NCI-H510A treated with DMSO at 0.1 percent for 48 hours (cell line): ENCODE measurements at regions not wholly inside any gene's neighbourhood (a gene's known extent, or its start where the extent isn't known, plus 50 kb on each side); places are given as distances from the start of the nearest gene placed in this dataset.

ENCODE experiments used
- DNase-seq: peaks from one replicate; lab custom pipeline; 2025; lab: John Stamatoyannopoulos, UW

DNA sequence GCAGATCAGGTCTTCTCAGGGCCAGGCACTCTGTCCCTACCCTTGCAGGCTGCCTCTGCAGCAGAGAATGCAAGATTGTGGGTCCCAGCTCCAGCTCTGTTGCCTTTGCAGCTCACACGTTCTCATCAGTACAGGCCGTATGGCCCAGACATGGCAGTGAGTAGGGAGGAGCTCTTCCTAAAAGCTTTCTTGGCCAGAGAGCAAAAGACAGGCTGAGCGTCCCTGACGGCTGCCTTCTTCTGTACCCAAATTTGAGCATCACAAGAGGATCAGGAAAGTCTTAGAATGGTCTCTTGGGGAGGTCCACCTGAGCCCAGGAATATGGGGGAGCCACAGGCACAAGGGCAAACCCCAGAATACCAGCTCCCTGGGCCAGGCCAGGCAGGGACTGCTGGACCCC, 266.3 kb upstream of the ZMIZ1 start:
- DNase-seq = no peak

DNA sequence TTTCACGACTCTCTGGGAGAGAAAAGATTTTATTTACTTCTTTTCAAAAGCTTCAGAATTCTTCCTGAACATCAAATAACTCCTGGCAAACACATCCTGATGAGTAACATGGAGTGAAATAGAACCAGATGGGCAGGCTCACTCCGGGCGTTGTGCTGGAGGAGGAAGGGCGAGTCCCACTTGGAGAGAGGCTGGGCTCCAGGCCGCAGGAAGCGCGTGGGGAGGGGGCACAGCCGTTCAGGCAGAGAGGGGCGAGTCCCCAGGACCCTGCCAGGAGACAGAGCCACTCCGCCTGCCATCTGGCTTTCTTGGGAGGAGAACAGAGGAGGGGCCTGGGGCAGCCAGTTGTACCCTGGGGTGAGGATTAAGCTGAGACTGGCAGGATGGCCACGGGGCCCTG, 265.9 kb upstream of the ZMIZ1 start:
- no peak for DNase-seq

DNA sequence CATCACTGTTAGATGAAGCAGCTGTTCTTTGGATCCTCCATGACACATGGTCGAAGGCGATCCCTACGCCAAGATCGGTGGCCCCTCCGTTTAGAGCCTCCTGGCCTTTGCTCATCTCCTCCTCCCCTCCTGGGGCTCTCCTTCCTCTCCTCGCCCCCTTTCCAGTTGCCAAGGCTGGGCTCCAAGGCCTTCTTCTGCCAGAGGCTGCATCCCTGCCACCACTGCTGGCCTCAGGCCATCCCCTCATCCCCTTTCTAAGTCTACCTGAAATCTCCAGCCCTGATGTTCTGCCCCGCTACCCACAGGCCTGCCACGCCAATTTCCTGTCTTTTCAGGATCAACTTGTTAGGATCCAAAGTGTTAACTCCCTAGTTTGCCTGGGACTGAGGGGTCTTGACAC, 265.1 kb upstream of the ZMIZ1 start:
- no peak for DNase-seq

DNA sequence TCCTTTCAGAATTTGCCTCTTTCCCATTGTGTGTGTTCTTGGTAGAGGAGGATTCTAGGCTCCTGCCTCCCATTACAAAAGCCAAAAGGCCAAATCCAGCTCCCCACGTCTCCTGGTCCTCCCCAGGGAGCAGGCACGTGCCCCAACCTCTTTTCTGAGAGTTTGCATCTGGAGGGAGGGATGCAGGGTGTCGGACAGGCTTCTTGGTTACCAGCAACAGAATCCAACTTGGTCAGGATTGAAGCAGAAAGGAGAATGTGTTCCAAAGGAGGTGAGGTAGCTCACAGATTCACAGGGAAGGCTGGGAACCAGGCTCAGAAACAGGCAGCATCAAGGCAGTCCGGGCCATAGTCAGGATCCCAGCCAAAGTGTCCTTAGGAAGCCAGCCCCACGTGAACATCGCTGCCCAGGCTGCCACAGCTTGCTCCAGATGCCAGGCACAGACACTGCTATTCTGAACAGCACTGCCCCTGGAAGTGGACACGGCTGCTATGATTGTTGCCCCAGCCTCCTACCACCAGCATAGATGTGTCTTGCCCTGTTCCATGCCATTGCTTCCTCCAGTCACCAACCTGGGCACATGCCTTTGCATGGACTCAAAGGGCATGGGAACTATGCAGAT, 264.2 kb upstream of the ZMIZ1 start:
- no peak for DNase-seq

DNA sequence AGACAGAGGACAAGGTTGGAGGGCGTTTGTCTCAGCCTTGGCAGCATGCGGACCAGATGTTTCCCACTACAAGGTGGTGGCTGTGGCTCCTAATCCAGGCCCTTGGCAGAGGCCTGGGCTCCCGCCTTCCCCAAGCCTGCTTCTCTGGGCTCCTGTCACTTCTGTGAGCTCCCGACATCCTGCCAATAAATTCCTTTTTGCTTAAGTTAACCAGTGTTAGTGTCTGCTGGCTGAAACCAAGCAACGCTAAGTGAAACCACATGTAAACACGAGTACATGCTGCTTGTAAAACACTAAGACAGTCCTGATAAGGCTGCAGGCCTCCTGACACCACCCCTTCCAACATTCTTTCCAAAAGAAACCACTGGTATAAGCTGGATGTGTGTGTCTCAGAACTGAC, 263.6 kb upstream of the ZMIZ1 start:
- DNase-seq = no peak

DNA sequence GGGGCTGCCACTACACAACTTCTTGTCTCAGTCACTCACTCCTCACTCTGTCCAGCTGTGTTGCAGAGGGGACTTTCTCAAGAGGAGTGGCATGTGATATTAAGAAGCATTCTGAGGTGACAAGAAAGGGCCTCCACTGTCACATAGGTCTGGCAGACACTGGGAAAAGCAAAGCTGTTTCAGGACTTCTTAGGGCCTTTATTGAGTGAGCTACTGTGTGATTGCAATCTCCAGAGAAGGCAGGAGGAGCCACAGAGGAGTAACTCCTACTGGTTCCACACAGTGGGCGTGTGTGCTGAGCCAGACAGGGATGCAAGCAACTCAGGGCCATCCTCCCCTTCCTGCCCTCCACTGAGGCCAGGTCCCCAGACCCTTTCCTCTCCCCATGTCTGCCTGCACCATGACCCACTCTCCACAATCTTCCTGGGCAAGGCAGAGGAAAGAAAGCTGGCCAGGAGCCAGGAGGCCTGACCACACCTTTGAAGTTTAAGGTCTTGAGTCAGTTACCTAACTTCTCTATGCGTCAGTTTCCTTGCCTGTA, 262.0 kb upstream of the ZMIZ1 start:
- no peak for DNase-seq

DNA sequence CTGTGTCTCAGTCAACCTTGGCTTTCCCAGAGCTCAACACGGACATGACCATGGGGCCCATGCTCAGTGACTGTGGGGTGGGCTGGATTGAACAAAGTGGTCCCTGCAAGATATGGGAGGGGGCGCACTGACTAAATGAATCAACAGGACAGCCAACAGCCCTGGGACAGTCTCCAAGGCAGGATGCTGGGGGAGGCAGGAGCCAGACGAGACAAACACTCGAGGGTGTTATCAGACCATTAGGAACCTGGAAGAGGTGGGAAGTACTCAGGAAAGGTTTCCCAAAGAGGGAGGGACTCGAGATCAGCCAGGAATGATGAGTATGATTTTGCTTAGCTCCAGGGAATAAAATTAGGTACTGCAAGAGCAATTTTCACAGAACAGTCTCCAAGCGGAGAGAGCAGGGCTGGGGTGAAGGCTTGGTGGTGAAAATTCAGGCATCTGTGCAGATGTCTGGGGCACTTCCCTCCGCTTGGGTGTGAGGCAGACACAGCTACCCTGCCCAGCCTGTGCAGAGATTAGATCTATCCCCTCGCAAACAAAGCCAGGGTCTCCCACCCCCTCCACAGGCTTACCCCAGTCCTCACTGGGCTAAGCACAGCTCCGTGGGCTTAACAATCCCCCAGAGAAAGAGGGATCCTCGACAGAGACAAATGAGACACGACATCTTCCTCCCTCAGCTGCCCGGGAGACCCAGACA, 261.1 kb upstream of the ZMIZ1 start:
- no peak for DNase-seq

DNA sequence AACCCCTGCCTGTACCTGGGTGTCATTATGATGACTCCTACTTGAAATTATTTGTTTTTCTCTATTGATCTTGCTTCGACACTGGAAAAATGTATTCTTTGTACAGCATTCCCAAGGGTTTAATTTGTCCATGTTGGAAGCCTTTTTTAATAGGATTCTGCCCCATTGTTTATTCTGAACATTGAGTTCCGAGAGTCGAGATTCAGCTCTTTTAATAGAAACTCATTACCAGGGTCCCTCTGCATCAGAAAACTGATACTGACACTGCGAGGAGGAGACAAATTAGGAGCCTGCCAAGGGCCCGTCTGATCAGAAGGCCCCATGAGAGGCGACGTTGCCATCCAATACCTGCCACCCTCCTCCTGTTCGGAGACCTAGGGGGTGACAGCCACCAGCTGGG, 260.5 kb upstream of the ZMIZ1 start:
- DNase-seq = no peak

DNA sequence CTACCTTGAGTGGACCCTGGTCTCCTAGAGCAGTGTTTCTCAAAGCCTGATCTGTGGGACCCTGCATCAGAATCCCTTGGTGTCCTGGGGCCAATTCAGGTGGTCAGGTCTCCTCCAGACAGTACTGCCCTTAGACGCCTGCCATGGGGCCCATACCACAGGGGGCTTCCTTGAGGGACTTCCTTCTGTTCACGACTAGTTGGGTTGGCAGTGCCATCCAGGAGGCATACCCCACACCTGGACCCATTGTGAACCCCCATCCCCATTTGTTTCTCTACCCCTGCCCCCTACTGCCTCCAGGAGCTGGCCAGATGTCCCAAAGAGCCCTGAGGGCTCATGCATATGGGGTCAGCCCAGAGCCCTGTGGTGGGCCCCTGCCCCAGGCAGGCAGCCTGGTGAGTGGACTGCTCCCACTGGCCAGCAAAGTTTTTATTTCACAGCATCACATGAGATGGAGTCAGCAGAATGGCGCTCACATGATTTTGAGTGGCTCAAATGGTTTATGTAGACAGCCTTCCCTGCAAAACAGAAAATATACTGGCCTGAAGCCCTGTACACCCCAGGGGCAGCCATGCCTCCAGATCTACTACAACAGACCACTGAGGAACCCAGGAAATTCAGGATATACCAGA, 259.9 kb upstream of the ZMIZ1 start:
- no peak for DNase-seq

DNA sequence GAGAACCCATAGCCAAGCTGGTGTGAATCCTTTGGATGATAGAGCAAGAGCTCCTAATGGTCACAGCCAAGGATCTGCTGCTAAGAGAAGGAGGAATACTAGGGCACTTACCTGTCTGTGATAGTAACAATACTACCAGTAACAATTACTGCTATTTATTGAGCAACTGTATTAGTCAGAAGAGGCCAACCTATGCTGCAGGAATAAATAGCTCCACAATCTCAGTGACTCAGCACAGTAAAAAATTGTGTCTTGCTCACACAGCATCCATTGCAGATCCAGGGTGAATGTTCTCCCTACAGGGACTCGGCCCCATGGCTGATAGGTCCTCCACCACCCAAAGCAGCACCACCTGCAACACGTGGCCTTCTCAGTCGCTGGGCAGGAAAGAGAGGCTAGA, 257.6 kb upstream of the ZMIZ1 start:
- no peak for DNase-seq

DNA sequence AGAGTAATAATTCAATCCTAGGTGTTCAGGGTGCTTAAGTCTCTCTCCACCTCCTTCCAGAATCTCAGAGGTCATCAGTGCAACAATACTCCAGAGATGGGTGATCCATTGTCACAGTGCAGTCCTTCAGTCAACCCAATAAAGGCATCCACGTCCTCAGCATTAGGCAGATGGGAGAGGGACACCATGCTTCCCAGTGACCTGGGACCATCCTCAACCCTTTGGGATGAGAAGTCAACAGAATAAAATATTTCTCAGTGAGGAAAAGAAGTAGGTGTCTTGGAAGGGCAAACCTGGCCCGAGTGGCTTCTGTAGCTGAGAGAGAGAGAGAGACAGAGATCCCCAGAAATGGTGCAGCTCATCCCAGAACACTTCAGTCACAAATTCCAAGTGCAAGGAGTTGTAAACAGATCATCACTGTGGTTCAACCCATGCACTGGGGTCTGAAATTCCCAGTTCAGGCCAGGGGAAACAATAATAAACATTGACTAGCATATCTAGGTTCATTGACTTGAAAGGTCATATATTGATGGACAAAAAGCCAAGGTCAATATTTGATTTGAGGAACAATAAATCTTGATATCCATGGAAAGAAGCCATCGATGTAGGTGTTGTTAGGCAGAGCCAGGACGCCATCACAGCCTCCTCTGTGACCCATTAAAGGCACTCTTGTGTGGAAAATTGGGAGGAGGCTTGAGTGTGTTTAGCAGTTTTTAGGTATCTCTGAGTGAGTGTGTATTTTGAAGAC, 256.0 kb upstream of the ZMIZ1 start:
- no peak for DNase-seq

DNA sequence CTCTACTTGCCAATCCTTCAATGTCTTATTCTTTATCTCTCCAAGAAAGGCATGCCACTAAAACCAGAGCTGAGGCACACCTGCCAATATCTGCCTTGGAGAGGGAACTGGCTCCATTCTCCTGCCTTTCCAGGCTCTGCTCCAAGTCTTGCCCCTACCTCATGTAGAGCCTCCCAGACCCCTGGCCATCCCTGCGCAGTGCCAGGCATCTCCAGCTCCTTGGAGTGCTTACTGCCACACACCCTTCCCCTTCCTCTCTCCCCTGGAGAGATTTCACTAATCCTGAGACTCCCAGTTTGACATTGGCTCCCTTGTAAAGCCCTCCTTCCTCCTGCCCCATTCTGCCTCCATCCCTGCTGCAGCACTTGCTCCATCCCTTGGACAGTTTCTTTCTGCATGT, 255.2 kb upstream of the ZMIZ1 start:
- DNase-seq = no peak

DNA sequence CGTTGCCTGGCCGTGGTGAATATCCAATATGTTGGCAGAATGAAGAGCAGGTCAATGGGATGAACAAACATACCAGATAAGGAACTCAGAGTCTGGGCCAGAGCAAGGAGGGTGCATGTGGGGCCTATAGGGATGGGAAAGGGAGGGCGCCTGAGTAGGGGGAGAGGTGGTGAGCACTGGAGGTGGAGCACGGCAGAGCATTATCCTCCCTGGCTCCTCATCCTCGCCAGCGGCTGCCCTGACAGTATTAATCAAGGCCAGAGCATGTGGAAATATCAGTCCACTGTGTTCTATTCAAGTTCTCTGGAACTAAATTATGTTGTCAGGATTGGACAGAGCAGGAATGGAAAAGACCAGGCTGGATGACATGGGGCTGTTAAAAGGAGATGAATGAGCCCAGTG, 254.8 kb upstream of the ZMIZ1 start:
- peak; percentile 27 for DNase-seq

DNA sequence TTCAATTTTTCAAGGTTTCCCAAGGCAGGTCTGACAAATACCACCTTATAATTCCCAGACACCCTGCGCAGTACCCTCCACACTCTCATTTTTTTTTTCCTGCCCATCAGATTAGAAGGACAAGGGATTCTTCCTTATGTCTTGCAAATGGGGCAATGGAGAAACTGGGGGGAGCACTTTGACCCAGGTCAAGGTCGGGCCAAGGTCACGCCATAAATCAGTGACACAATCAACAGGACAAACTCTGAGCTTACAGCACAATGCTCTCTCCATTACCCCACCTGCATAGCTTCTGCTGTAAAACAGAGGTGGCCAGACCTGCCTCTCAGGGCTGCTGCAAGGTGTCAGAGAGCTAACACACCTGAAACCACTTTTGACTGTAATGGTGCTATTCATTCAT, 254.4 kb upstream of the ZMIZ1 start:
- DNase-seq = no peak

DNA sequence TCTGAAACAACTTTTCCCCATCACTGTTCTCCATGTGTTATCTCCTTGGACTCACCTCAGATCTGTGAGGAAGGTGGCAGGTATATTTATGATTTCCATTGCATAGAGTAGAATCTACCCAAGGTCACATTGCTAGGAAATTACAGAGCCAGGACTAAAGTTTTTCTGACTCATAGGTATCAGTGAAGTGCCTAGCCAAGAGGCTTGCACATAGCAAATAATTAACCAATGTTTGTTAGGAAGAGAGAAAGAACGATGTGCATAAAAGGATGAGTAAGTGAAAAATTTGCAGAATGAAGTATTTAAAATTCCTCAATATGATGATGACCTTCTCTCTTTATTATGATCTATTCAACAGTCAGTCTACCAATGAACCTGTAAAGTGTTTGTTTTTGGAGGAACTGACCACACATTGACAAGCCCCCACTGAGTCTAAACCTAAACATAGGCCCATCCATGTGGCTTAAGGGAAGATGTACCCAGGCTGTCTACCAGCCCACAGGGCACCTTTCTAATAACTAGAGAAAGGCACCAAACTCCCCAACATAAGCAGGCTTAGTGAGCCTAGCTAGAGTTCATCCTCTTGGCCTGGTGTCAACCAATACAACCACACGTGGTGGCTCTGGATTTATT, 252.9 kb upstream of the ZMIZ1 start:
- DNase-seq = no peak

DNA sequence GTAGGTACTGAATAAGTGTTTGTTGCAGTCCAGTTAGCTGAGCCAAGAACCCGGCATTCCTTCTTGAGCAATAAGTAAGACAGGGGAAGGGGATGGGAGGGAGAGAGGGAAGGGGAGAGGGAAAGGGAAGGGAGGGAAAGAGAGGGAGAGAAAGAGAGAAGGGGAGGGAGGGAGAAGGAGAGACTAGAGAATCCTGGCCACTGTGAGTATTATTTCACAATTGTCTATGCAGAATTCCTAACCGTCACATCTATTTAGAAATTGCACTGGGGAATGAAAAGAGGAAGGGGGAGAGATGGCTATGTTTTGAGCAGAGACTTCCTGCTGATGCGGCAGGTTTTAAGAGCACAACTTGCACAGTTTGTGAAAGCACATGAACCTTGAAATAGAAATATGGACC, 251.4 kb upstream of the ZMIZ1 start:
- no peak for DNase-seq

DNA sequence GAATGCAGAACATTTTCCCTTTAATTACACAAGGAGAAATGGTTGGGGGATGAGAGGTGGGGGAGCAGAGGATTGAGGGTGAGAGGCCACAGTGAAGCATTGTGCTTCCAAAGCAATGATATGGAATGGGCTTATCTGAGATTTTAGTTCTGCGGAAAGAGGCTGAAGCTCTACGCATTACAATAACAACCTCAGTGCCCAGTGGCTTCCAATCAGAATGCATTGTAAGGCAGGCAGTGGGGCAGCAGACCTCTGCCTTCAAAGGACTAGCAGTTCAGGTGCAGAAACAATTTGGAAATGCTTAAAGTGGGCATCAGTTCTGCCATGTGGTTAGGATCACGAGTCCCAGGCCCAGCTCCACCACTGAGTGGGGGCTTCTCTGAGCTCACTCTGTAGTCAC, 251.0 kb upstream of the ZMIZ1 start:
- DNase-seq = no peak

DNA sequence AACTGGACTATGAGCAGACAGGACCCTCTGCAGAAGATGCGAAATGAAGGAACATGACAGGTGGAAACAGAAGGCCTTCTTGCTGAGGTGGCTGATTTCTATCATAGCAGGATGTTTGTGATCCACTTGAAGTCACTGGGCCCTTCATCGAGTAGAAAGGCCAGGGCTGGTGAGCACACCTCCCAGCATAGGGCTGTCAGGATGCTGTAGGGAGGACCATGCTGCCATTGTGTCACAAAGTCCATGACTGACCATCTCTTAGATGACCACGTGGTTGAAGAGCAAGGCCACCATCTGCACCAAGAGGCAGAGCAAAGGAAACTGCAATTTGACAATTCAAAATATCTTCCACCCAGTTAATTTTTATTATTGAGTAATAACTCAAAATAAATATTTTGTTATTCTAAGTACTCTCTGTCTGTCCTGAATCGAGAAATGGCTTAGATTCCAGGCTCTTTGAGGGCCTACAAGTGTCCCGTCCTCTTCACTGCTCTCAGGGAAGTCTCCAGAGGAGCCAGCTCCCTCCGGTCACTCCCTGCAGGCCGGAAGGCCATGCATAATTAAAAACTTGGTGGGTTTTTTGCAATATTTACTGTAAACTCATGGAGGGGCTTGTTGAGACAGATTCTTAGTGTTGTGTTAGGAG, 249.3 kb upstream of the ZMIZ1 start:
- peak; percentile 75 for DNase-seq

DNA sequence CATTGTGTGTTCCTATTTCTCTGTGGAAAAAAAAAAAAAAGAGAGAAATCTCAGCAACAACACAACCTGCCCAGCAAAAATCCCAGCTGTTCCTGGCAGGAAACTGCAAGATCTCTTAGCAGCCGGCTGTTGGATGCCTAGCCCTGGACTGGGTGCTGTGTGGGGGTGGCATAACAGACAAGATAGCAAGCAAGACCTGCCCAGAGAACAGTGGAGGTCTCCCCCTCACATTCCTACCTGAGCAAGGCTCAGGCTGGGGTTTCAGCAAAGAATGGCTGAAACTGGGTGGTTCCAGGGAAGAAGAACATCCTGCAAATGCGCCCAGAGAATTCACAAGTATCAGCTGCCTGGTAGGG, 248.8 kb upstream of the ZMIZ1 start:
- no peak for DNase-seq

DNA sequence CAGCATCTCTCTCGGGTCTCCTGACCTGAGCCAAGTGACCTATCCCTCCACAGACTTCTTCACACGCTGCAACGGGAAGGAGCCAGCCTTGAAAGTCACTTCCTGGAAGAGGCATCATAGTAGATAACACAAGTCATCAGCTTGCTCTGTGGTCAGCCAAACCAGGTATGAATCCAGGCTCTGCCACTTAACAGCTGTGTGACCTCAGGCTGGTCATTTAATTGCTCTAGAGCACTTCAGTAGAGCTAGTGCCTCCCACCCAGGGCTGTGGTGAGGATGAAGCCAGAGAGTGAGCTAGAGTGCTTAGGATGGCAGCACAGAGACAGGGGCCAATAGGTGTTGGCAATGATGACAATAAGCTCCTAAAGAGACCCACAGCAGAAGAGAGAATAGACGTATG, 247.7 kb upstream of the ZMIZ1 start:
- no peak for DNase-seq

DNA sequence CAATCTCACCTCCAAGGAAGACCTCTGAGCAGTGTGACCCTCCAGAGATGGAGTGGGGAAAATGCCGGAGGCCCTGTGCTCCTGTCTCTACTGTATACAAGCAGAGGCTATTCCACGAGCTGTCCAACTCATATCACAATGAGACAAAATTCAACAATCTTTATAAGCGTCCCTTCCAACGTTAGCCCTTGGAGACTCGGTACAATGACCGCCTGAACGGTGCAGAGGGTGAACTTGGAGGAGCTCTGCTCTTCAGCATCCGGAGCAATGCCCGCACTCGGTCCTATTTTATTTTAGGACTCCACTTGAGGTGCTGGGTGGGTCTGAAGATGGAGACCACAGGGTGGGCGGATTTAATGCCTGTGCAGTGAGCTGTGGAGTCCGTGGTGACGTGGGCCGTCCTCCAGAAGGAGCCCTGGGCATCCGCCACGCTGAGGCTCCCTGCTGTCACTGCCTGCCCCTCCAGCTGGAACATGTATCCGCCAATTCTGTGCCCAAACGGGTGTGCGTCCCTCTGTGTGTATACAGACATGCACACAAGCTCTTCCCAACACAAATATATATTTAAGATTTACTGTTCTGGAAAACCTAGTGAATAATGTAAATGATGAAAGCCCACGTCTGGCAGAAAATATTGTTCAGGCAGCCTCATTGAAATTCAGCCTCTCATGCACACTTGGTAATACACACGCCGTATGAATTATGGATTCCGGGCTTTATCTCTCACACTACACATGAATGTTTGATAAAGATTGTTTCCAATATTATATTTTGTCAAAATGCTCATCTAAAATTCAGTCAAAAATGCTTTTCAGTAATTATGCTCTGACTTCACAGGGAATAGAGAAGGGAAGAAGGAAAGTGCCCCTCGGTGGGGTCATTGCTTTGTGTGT, 239.9 kb upstream of the ZMIZ1 start:
- no peak for DNase-seq
